NCI-H345 treated with DMSO at 0.1 percent for 48 hours (cell line): ENCODE measurements at regions not wholly inside any gene's neighbourhood (a gene's known extent, or its start where the extent isn't known, plus 50 kb on each side); places are given as distances from the start of the nearest gene placed in this dataset.

Source experiments
- DNase-seq: peaks from one replicate; lab custom pipeline; 2025; ENCODE audit not compliant: unreplicated experiment; lab: John Stamatoyannopoulos, UW

GRCh38 chr21:35256468-35256988, 207.4 kb upstream of the RUNX1 start:
- DNase-seq: peak; percentile 79

DNA sequence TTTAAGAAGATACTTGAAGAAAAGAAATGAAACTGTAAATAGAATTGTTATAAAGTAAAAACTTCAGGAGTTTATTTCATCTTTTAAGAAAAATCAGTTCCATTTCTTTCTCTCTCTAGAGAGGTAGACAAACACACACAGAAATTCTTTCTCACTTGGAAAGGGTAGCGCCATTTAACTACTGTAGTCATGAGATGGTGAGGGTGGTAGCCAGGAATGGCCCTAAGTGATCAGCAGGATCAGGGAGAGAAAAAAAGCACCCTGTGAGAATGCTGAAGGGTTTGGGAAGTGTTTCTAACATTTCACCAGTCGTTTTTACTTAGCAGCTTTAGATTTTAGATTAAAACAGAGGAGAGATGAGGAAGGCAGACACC, 205.7 kb upstream of the RUNX1 start:
- DNase-seq: no peak

GRCh38 chr21:35254006-35254764, 205.1 kb upstream of the RUNX1 start:
- DNase-seq: no peak

DNA sequence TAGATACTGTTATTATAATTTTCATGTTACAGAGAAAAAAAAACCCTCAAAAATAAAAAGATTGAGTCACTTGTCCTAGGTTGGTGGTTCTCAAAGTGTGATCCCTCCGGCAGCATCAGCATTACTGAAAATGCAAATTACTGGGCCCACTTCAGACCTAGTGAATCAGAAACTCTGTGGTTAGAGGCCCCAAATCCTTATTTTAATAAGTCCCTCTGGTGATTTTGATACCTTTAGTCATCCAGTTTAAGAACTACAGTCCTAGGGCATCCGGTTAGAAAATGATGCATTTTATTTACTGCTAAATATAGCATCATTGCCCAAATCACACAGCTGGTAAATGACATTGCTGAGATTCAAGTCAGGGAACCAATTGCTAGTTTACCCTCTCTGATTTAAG, 203.7 kb upstream of the RUNX1 start:
- no peak for DNase-seq

DNA sequence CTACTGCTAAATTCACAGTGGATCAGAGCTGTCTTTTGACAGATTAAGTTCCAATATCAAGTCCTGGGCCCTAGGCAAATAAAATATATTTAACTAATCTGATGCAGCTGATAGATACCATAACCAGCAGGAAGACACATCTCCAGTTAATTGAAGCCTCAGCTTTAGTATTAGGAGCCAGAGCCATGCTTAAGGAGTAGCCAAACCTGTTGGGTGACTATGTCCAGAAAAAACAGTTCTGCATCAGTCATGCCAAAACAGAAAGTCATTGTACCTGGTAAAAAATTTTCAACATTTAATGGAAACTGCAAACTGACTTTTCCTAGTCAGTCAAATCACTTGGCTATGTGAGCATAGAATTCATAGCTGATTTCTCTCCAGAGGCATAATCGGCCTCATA, 200.5 kb upstream of the RUNX1 start:
- no peak for DNase-seq

GRCh38 chr21:35245879-35246278, 196.8 kb upstream of the RUNX1 start:
- DNase-seq: no peak

DNA sequence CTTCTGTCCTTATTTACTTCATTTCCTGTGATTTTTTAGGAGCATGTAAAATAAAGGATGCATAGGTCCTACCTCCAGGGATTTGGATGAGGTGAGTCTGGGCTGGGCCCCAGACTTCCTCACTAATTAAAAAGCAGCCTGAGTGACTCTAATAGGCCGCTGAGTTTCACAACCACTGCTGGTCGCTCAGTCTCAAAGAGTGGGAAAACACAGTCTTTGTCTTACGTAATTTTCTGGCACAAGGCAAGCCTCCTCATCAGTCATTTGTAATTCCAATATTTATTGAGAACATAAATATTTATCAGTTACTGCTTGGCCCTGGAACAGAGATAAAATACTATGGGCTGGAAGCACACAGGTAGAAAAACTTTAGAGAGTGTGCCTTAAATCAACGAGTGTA, 195.4 kb upstream of the RUNX1 start:
- no peak for DNase-seq

DNA sequence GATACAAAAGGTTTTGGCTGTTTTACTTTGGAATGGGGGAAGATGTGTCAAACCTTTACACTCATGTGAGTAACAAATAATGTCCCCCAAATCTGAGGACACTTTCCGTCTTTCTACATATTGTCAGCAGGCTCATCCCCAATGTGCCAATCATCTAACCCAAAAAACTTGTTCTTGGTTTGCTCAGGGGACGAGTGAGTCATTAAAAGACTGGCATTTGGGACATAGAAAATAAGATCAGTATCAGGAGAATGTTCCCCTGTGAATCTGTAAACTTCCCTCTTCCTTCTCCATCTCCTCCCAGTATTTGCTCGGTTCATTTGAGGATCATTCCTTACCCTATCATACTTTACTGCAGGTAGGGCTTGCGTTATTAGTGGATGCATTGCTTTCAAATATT, 194.1 kb upstream of the RUNX1 start:
- DNase-seq: no peak

GRCh38 chr21:35239811-35240219, 190.7 kb upstream of the RUNX1 start:
- peak; percentile 97 for DNase-seq

- no peak for DNase-seq
Measured at GRCh38 chr21:35238119-35238518, 189.0 kb upstream of the RUNX1 start.

DNA sequence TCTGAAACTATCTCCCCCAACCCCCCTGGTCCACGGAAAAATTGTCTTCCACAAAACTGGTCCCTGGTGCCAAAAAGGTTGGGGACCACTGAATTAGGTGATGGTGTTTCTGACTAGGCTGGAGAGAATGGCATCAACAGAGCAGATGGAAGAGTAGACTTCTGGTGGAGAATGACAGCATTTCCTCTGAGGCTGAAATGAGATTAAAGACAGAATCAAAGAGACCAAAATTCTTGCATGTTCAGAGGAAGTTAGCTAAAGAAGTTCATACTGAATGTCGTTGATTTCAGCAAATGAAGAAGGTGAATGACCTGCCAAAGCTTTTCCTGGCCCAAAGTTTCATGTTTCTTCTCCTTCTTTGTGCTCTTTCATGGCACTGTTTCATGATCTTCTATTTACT, 188.2 kb upstream of the RUNX1 start:
- DNase-seq: no peak

GRCh38 chr21:35236090-35236489, 187.0 kb upstream of the RUNX1 start:
- no peak for DNase-seq

DNA sequence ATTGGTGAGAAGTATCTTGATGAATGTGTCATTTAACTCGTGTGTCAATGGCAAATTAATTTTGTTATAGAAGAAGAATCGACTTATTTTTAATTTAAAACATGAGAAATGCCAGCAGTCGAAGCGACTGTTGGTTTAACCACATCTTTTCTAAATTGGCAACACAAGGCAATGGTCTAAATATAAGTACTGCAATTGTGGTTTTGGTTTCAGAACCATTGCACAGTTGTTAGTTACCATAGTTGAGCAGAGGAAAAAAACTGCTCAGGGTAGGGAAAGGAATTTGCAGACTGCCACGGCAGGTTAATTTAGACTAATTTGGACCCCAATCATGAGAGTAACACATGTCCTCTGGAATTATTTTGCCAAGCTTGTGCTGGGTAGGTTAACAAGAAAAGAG, 185.6 kb upstream of the RUNX1 start:
- no peak for DNase-seq

DNA sequence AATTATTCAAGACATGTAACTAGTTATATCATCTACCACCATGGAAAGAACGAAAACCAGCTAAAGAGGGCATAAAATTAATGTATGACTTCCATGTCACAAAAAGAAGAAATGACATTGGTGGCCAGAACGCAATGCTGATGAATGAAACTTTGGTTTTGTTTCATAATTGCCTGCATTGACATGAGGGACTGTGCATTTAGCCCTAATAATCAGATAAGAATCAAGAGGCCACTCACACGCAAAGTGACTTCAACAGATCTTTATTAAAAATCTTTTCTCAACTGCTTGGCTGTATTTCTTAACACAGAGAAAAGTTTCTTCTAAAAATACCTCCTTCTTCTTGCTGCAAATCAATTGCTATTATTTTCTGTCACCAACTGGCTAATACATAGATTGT, 184.7 kb upstream of the RUNX1 start:
- no peak for DNase-seq

DNA sequence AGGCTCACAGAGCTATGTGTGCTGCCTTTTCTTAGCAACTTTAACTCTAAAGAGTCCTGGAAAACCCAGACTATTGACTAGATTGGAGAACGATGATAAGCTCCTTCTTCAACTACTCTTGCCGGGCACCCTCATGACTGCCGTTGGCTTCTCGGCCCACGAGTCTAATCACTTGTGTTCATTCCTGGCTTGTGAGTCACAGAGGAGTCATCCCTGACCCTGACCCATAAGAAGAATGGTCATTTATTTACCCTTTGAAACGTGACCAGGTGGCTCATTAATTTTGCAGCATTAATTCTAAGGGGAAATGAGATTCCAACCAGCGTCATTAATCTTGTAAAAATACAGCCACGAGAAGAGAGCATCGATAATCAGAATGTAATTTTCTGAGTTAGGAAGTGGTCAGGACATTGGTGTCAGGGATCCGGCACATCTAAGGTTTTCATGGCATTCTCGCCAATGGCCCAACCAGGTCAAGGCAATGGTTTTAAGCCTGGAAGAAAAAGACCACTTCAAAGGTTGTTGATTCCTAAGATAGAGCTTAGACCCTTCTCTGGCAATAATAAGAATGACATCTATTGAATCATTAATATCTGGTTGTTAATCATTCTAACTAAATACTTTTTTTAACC, 183.6 kb upstream of the RUNX1 start:
- DNase-seq: no peak

DNA sequence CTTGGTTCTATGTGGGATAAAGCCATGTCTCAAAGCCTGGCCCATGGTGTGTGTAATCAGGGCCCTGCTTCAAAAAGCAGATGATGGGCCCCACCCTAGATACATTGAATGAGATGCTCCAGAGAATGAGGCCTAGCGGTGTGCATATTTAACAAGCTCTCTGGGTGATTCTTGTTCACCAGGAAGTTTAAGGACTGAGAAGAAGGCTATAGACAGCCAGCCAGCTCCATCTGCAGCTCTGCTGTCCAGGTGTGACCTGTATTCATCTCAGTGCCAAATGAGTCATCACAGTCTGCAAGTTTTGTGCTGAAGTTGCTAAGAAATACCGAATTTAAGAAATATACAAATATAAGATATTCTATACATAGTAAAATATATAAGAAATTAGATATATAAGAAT, 182.0 kb upstream of the RUNX1 start:
- DNase-seq: peak; percentile 37

DNA sequence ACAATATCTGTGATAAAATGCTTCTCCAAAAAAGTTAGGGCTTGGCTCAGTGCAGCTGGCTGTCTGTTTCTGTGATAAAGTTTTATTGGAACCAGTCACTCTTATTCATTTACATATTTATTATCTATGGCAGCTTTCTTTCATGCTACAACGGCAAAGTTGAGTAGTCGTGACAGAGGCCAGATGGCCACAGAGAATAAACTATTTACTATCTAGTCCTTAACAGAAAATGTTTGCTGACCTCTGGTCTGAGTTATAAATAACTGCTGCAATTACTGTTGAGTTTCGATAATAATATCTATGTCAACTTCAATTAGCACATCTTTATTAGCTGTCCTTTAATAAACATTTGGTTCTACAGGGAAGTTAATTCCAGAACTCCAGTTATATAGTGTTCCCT, 180.2 kb upstream of the RUNX1 start:
- DNase-seq: no peak

GRCh38 chr21:35227786-35228185, 178.7 kb upstream of the RUNX1 start:
- DNase-seq: peak; percentile 99

- DNase-seq: peak; percentile 94
Measured at GRCh38 chr21:35226968-35227744, 178.1 kb upstream of the RUNX1 start.

DNA sequence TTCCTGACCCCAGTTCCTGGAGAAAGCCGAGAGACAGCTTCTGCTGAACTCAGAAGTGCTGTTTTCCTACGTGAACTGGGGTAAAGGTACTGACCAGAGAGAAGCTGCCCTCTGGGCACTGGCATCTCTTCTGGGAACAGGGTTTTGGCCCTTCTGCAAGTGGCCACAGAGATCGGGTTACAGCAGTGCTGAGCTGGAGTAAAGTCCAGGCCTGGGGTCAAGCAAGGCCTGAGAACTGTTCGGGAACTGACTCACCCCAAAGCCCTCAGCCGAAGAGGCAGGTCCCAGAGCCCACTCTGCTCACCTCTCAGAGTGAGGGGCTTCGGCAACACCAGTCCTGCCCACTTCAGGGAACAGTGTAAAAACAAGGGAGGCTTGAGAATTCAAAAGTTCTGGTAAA, 177.2 kb upstream of the RUNX1 start:
- DNase-seq: no peak

DNA sequence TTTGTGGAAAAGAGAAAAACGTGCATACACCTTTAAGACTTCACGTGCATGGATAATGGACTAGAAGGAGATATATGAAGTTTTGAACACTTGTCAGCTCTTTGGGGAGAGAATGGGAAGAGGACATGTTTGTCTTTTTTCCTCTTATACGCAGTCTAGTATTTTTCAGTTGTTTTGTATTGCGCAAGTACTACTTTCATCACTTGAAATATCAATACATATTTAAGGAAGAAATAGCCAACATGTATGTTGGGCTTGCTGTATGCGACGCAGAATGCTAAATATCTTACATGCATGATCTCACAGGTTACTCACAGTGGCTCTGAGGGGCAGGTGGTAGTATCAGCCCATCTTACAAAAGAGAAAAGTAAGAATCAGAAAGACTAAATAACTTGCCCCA, 176.5 kb upstream of the RUNX1 start:
- DNase-seq: no peak
